GM19240 (cell line): ENCODE measurements at regions not wholly inside any gene's neighbourhood (a gene's known extent, or its start where the extent isn't known, plus 50 kb on each side); places are given as distances from the start of the nearest gene placed in this dataset.

Source experiments
- DNase-seq: peaks from one replicate; pipeline ENCODE4 v3.0.0; 2011; ENCODE audit warnings: low spot score; ENCODE audit not compliant: insufficient read length

GRCh38 chr16:80418517-80419355, 122.1 kb upstream of the DYNLRB2 start:
- DNase-seq, result no peak

DNA sequence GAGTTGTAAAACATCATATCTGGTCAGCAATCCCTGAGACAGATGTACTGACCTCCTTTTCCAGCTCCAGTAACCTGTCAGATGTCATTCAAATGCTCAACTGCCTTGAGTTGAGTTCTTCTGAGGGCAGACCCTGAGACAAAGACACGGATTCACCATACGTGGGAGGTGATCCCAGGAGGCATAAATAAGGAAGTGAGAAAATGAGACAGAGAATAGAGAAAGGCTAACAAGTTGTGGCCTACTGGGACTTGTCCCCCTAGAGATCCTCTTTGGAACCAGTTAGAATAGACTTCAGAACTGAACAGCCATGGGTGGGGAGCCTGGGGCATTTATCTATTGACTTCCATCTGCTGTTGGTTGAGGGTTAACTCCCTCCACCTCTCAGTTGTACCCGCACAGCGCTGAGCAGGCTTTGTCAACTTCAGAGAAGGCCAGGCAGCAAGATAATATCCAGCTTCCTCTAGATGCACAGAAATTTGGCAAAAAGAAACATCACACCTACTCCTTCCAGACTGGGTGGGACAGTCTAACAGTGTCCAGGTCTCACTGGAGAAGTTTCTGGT, 123.0 kb upstream of the DYNLRB2 start:
- no peak for DNase-seq

DNA sequence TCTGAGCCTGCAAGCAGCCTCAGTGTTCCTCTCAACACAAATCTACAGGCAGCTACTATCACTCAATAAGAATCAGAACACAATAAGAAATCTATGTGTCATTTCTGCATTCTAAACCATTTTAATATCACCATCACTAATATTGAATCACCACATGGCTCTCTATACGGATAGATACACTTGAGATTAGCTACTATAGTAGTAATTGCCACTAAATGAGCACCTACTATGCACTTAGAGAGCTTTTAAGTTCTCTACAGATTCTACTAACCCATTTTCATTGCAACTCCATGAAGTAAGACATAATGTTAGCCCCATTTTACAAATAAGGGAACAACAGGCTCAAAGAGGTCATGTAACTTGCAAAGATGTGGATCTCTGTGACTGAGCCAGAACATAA, 132.8 kb upstream of the DYNLRB2 start:
- DNase-seq, result no peak

DNA sequence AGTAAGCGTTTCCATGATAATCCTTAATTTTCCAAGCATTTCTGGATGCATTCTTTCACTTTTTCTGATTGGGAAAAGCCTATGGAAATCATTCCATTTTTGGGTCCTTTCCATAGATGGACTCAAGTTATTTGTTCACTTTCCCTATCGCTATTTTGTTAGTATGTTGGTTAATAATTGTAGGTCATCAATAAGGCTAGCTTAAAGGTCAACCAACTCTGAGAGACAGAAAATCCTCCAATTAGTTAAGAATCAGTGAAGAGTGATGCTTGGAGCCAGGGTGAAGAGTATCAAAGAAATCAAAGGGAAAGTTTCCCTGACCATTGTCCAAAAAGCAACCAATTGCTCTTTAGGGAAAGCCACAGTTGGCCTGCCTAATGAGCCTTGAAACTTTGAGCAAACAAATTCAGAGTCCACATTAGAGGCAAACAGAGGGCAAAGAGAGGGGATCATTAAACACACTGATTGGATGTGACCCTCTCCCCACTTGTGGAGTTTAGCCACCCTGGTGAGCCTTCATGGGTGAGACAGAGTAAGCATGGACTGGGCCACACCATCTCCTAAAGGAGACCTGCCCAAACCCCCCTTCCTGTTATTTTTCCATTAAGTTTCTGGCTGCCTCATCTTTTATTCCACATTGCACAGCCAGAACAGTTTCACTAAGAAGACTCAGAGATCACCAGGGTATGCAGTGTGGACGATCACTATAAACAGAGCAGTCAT, 133.4 kb upstream of the DYNLRB2 start:
- no peak for DNase-seq

- no peak for DNase-seq
These were observed 135.9 kb upstream of the DYNLRB2 start for GRCh38 chr16:80404847-80405246.

DNA sequence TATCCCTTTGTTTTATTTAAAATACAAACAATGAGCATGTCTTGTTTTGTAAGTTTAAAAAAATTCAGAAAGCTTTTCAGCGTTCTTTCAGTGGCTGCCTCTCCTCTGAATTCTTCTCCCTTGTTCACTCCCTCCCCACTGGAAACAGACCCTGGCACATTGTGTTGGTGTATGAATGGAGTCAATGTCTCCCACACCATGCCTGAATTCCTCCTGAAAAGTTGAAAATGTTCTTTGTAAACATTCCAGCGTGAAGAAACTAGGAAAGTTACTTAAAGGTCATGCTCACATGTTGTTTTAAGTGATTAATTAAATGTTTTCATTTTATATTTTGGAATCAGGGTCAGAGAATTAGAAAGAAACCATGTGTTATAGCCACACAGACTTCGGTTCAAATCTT, 136.9 kb upstream of the DYNLRB2 start:
- DNase-seq, result no peak

GRCh38 chr16:80390871-80391489, 149.8 kb upstream of the DYNLRB2 start:
- DNase-seq, result no peak

DNA sequence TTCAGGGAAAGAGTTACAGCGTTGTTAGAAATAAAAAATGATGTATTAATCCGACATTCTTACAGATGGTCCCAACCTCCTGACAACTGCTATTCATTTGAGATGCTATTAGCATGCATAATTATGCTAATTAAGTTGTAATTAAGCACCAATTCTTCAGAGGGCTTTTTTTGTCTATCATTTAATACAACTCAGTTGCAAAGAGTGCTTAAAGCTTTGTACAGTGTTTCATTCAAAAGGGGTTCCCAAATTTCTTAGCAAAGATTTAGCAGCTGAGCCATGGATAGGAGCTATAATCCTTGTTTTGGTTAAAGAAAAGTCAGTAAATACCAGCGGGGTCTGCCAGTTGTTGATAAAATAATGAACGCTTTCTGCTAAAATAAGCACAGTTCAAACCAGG, 150.7 kb upstream of the DYNLRB2 start:
- DNase-seq, result no peak

DNA sequence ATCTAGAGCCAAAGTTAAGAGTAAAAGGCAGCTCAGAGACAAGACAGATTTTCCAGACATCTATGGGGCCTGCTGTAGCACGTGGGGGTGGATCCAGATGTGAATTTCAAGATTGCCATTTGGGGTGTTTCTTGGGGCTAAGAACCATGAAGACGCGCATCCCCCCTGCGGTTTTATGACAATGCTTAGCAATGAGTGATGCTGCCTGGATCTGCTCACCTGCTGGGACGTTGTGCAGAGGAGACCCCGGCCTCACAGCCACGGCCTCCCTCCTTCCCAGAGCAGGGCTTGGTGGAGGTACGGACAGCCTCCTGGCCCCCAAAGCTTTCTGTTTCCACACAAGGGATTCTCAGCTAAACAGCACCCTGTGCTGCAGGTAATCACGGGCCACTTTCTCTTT, 151.5 kb upstream of the DYNLRB2 start:
- DNase-seq, result no peak

- no peak for DNase-seq
These were observed 153.4 kb upstream of the DYNLRB2 start for GRCh38 chr16:80387318-80387921.

DNA sequence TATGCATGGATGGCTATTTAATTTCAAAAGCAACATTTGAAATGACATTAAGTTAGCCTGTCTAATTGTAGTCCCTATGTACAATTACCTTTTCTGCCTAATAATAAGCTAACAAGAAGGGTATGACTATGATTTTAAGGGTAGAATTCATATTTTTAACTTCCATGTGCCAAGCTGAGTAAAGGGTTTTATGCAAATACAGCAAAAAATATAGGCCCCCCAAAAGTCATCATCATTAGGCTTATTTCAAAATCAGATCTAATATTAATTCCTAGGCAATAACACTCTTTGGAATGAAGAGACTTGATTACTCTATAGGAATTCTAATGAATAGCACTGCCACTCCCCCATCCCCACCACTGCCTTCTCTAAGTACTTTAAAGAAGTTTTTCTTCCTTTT, 155.9 kb upstream of the DYNLRB2 start:
- DNase-seq, result no peak

- DNase-seq, result no peak
These were observed 160.3 kb upstream of the DYNLRB2 start for GRCh38 chr16:80380514-80380913.

GRCh38 chr16:80377096-80377956, 163.5 kb upstream of the DYNLRB2 start:
- DNase-seq, result no peak

DNA sequence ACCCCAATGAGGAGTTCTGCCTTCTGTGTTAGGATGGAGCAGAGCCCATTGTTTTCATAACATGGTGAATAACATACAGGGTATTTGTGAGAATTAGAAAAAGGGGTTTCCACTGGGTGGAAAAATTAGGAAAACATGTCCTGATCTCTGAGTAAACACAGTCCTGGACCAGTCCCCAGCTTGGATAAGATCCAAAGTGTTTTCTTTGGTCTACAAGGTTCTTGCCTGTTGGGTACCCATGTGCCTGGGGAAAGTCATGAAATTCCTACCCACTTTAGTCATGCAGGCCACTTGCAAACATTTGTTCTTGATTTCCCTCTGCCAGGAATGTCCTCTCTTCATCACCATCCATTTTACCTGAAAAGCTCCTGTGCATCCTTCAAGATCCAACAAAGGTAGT, 164.8 kb upstream of the DYNLRB2 start:
- no peak for DNase-seq

DNA sequence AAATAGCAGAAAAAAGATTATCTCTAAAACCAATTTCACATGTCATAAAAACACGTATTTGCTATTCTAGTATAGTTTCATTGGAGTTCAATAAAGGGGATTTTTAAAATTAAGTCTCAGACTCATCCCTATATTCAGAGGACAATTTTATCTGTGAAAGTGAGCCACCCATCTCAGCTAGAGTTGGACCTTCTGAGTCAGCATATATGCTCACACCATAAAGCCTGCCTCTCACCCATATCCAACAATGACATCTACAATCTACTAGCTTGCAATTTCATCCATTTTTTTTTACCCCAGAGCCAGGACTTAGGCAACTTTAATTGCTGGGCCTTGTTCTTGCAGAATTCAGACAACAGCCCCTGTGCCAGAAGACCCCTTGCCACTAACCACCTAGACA, 165.3 kb upstream of the DYNLRB2 start:
- no peak for DNase-seq

GRCh38 chr16:80372341-80372740, 168.5 kb upstream of the DYNLRB2 start:
- no peak for DNase-seq

GRCh38 chr16:80369138-80369958, 171.4 kb upstream of the DYNLRB2 start:
- DNase-seq, result no peak

GRCh38 chr16:80367037-80367658, 173.6 kb upstream of the DYNLRB2 start:
- no peak for DNase-seq

GRCh38 chr16:80366023-80366422, 174.8 kb upstream of the DYNLRB2 start:
- DNase-seq, result no peak
